ENCODE measurements at regions not wholly inside any gene's neighbourhood (a gene's known extent, or its start where the extent isn't known, plus 50 kb on each side); places are given as distances from the start of the nearest gene placed in this dataset.

DNA sequence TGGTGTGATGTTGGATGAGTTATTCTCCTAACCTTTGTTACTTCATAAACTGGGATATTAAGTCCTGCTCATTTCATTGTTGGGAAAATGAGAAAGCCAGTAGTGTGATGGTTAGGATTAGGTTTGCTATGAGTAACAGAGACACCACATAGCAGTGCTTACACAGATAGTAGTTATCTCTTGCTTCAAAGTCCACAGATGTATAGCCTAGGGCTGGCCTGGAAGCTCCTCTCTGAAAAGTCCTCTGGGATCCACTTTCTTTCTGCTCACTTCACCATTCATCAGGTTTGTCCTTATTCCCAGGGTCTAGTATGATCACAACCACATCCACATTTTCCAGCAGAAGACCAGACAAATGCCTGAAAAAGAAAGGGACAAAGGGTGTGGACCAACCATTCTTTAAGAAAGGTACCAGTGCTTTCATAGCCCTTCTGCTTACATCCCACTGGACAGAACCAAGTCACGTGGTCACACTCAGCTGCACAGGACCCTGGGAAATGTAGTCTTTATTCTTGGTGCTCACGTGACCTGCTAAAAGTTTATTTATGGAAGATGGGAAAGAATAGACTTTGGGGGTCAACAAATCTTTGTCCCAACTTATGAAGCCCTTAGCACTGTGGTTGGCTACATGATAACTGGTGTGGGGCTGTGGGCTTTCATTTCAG lies 108.9 kb downstream of the INSIG2 start:
- TF ChIP-seq CTCF (IDR thresholded peaks at IDR 0.05 in 4 of 5, conservative IDR thresholded peaks at IDR 0.05 in 1 of 5) (no peak), POLR2A (IDR thresholded peaks at IDR 0.05) (no peak)
